Astrocyte (in vitro differentiated cells and primary cell): ENCODE measurements at regions not wholly inside any gene's neighbourhood (a gene's known extent, or its start where the extent isn't known, plus 50 kb on each side); places are given as distances from the start of the nearest gene placed in this dataset.

Experiments used
- DNase-seq: peaks from one replicate; pipeline ENCODE4 v3.0.0-alpha.2; 2010; ENCODE audit warnings: low read depth
- FAIRE-seq: peaks from 2 replicates; lab custom pipeline; 2011; peaks lifted over from hg19 to GRCh38; lab: Jason Lieb, UNC
- H2AFZ ChIP-seq: 2 replicates; pipeline ENCODE4 v1.6.0; 2012; ENCODE audit warnings: low read depth, low read length, inconsistent platforms
- H3K27ac ChIP-seq: 2 replicates; pipeline ENCODE4 v1.5.1; 2011; ENCODE audit warnings: low read depth, low read length, inconsistent platforms
- H3K27me3 ChIP-seq: 2 replicates; pipeline ENCODE4 v1.6.0; 2011; ENCODE audit warnings: low read length, inconsistent platforms; ENCODE audit not compliant: insufficient read depth
- H3K36me3 ChIP-seq: 2 replicates; pipeline ENCODE4 v1.5.1; 2011; ENCODE audit warnings: low read length, inconsistent platforms; ENCODE audit not compliant: insufficient read depth
- H3K4me1 ChIP-seq: 2 replicates; pipeline ENCODE4 v1.5.1; 2011; ENCODE audit warnings: low read length, inconsistent platforms; ENCODE audit not compliant: insufficient read depth
- H3K4me2 ChIP-seq: 2 replicates; pipeline ENCODE4 v1.6.0; 2012; ENCODE audit warnings: low read length, inconsistent platforms
- H3K4me3 ChIP-seq: 2 replicates; pipeline ENCODE4 v1.5.1; 2011; ENCODE audit warnings: low read depth, mild to moderate bottlenecking, low read length, inconsistent platforms; ENCODE audit not compliant: insufficient read depth
- H3K79me2 ChIP-seq: 2 replicates; pipeline ENCODE4 v1.6.0; 2012; ENCODE audit warnings: mild to moderate bottlenecking, low read length, inconsistent platforms; ENCODE audit not compliant: insufficient read depth
- H3K9ac ChIP-seq: 2 replicates; pipeline ENCODE4 v1.6.0; 2012; ENCODE audit warnings: mild to moderate bottlenecking, low read length, inconsistent platforms
- H3K9me3 ChIP-seq: 2 replicates; pipeline ENCODE4 v1.5.1; 2012; ENCODE audit warnings: low read depth, mild to moderate bottlenecking, low read length, inconsistent platforms; ENCODE audit not compliant: insufficient read depth
- H4K20me1 ChIP-seq: 2 replicates; pipeline ENCODE4 v1.6.0; 2012; ENCODE audit warnings: low read length, inconsistent platforms; ENCODE audit not compliant: insufficient read depth
- H3K27ac Mint-ChIP-seq: one replicate; pipeline ENCODE4 v1.8.0; 2021; ENCODE audit warnings: mild to moderate bottlenecking, mixed read lengths; ENCODE audit not compliant: unreplicated experiment
- H3K27me3 Mint-ChIP-seq: one replicate; pipeline ENCODE4 v1.8.0; 2021; ENCODE audit warnings: low read depth, mixed read lengths; ENCODE audit not compliant: unreplicated experiment
- H3K36me3 Mint-ChIP-seq: one replicate; pipeline ENCODE4 v1.8.0; 2021; ENCODE audit warnings: low read depth, mixed read lengths; ENCODE audit not compliant: unreplicated experiment
- H3K4me1 Mint-ChIP-seq: one replicate; pipeline ENCODE4 v1.8.0; 2021; ENCODE audit warnings: low read depth, mixed read lengths; ENCODE audit not compliant: unreplicated experiment
- H3K4me3 Mint-ChIP-seq: one replicate; pipeline ENCODE4 v1.8.0; 2021; ENCODE audit warnings: mild to moderate bottlenecking, moderate library complexity, mixed read lengths; ENCODE audit not compliant: unreplicated experiment
- H3K9me3 Mint-ChIP-seq: one replicate; pipeline ENCODE4 v1.8.0; 2021; ENCODE audit warnings: mild to moderate bottlenecking, mixed read lengths; ENCODE audit not compliant: unreplicated experiment
- CTCF ChIP-seq: IDR thresholded peaks from 2 replicates; pipeline ENCODE4 v1.5.1; 2011; ENCODE audit warnings: low read depth, mild to moderate bottlenecking, inconsistent platforms, low read length, moderate library complexity; ENCODE audit not compliant: insufficient read depth
- EZH2 ChIP-seq: IDR thresholded peaks from 2 replicates; pipeline ENCODE4 v1.6.1; 2012; ENCODE audit warnings: mild to moderate bottlenecking, low read length, inconsistent platforms; ENCODE audit not compliant: insufficient read depth

DNA sequence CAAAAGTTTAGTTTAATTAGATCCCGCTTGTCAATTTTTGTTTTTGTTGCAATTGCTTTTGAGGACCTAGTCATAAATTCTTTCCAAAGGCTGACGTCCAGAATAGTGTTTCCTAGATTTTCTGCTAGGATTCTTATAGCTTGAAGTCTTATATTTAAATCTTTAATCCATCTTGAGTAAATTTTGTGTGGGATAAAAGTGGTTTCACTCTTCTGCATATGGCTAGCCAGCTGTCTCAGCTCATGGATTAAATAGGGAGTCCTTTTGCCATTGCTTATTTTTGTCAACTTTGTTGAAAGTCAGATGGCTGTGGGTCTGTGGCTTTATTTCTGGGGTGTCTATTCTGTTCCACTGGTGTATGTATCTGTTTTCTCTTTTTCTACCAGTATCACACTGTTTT, 801.3 kb upstream of the ADGRL4 start:
- H3K27me3 ChIP-seq: no peaks in the 10 kb centered on the region
- no peak overlapping the region for H3K4me3 ChIP-seq
- H3K9me3 ChIP-seq: peaks cover 3% of the 10 kb centered on the region
- Mint-ChIP-seq H3K27ac (no peak overlapping the region), H3K27me3 (no peaks in the 10 kb centered on the region), H3K4me1 (peaks cover 5% of the 10 kb centered on the region), H3K4me3 (no peak overlapping the region), H3K9me3 (peaks cover 5% of the 10 kb centered on the region), H3K36me3 (no peaks in the 10 kb centered on the region)
- H3K9ac ChIP-seq: no peak overlapping the region
- no peaks in the 10 kb centered on the region for H3K4me1 ChIP-seq
- H3K4me2 ChIP-seq: no peak overlapping the region
- no peak for DNase-seq
- TF ChIP-seq CTCF (no peak), EZH2 (no peak)
- no peaks in the 10 kb centered on the region for H3K79me2 ChIP-seq
- no peaks in the 10 kb centered on the region for H4K20me1 ChIP-seq
- no peaks in the 10 kb centered on the region for H3K36me3 ChIP-seq
- no peak overlapping the region for H2AFZ ChIP-seq
- FAIRE-seq: no peak
- H3K27ac ChIP-seq: no peak overlapping the region

GRCh38 chr1:79797487-79797886, 791.0 kb upstream of the ADGRL4 start:
- Histone ChIP-seq H3K9ac (no peak overlapping the region), H3K27ac (no peak overlapping the region), H3K79me2 (no peaks in the 10 kb centered on the region), H4K20me1 (no peaks in the 10 kb centered on the region), H3K27me3 (no peaks in the 10 kb centered on the region), H3K4me1 (no peaks in the 10 kb centered on the region), H3K36me3 (no peaks in the 10 kb centered on the region), H3K4me2 (no peak overlapping the region), H3K4me3 (no peak overlapping the region), H3K9me3 (peaks cover 2% of the 10 kb centered on the region), H2AFZ (no peak overlapping the region)
- peaks cover 6% of the 10 kb centered on the region for H3K9me3 Mint-ChIP-seq
- H3K4me3 Mint-ChIP-seq: no peak overlapping the region
- no peaks in the 10 kb centered on the region for H3K27me3 Mint-ChIP-seq
- DNase-seq (no peak), FAIRE-seq (no peak)
- no peak overlapping the region for H3K27ac Mint-ChIP-seq
- peaks cover 1% of the 10 kb centered on the region for H3K4me1 Mint-ChIP-seq
- no peaks in the 10 kb centered on the region for H3K36me3 Mint-ChIP-seq
- TF ChIP-seq CTCF (no peak), EZH2 (no peak)

- Mint-ChIP-seq H3K27me3 (no peaks in the 10 kb centered on the region), H3K36me3 (no peaks in the 10 kb centered on the region), H3K4me3 (no peak overlapping the region), H3K27ac (no peak overlapping the region), H3K4me1 (peaks cover 9% of the 10 kb centered on the region), H3K9me3 (peaks cover 6% of the 10 kb centered on the region)
- Histone ChIP-seq H3K27me3 (no peaks in the 10 kb centered on the region), H4K20me1 (no peaks in the 10 kb centered on the region), H3K36me3 (no peaks in the 10 kb centered on the region), H3K4me2 (no peak overlapping the region), H3K4me1 (no peaks in the 10 kb centered on the region), H3K9ac (no peak overlapping the region), H3K79me2 (no peaks in the 10 kb centered on the region), H3K27ac (no peak overlapping the region), H3K4me3 (no peak overlapping the region), H2AFZ (no peak overlapping the region), H3K9me3 (peaks cover 2% of the 10 kb centered on the region)
- FAIRE-seq: no peak
- DNase-seq: no peak
- no peak for TF ChIP-seq CTCF
- no peak for TF ChIP-seq EZH2
Measured at GRCh38 chr1:79796434-79796833, 789.9 kb upstream of the ADGRL4 start.
